COR-L47 (cell line): ENCODE measurements at regions not wholly inside any gene's neighbourhood (a gene's known extent, or its start where the extent isn't known, plus 50 kb on each side); places are given as distances from the start of the nearest gene placed in this dataset.

Experiments
- DNase-seq: peaks from one replicate; lab custom pipeline; 2025; lab: John Stamatoyannopoulos, UW

GRCh38 chr14:106874350-106874749 lies 1348.0 kb downstream of the TMEM121 start:
- no peak for DNase-seq

GRCh38 chr14:106875503-106875902 lies 1349.1 kb downstream of the TMEM121 start:
- no peak for DNase-seq

- DNase-seq, result no peak
These were observed 1350.3 kb downstream of the TMEM121 start for GRCh38 chr14:106876711-106877110.

- no peak for DNase-seq
These were observed 1351.1 kb downstream of the TMEM121 start for GRCh38 chr14:106877517-106877916.

- DNase-seq, result peak; percentile 32
These were observed 1352.9 kb downstream of the TMEM121 start for GRCh38 chr14:106879241-106879640.

- DNase-seq, result no peak
These were observed 1356.9 kb downstream of the TMEM121 start for GRCh38 chr14:106883218-106883692.
